GM21515 (cell line): ENCODE measurements at regions not wholly inside any gene's neighbourhood (a gene's known extent, or its start where the extent isn't known, plus 50 kb on each side); places are given as distances from the start of the nearest gene placed in this dataset.

Experiments
- ATAC-seq: cut with Tn5 transposase; IDR thresholded peaks from one replicate; pipeline ENCODE4 v1.9.1; 2021; ENCODE audit not compliant: unreplicated experiment

DNA sequence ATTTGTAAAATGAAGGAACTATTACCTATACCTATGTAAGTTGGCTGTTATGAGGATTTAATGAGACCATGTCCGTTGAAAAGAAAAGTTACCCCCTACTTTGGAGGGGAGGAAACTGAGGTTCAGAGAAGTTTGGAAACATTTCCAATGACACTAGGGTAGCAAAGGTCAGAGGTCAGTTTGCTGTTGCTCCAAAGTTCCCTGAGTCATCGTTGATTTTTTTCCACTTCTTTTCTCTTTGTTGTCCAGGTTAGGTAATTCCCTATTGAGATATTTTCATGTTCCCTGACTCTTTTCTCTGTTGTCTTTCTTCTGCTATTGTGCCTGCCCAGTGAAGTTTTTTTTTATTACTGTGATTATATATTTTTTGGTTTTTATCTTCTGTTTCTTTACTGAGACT lies 213.8 kb upstream of the C1orf174 start:
- ATAC-seq: no peak

DNA sequence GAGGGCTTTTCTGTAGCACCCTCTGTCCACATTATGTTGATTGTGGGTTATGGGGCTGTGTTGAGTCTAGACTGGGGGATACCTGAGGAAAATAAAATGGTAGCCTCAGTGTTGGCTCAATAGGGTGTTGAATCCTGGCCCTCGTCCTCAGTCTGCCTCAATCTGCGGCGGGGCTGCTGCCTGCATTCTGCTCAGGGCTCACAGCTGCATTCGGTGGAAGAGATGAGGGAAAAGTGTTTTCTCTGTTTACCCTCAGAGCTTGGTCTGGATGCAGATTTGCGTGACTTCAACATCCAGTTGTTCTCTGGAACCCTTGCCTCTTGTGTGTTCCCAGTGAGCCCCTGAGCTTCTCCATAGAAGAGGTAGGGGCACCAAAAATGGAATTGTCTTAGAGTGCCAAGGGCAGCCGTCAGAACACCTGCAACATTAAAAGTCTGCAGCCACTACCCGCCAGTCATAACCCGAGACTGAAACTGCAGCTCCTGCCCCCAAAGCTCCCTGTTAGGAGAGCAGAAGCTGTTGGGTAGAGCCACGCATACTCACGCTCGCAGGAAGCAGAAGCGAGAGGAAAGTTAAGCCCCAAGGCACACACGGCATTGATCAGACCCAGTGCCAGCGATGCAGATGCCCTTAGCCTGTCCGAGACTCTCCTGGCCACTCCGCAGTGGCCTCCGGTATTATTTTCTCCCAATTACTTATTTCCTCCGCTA lies 215.3 kb upstream of the C1orf174 start:
- ATAC-seq: no peak

GRCh38 chr1:4117196-4117595 lies 217.1 kb upstream of the C1orf174 start:
- ATAC-seq: no peak

DNA sequence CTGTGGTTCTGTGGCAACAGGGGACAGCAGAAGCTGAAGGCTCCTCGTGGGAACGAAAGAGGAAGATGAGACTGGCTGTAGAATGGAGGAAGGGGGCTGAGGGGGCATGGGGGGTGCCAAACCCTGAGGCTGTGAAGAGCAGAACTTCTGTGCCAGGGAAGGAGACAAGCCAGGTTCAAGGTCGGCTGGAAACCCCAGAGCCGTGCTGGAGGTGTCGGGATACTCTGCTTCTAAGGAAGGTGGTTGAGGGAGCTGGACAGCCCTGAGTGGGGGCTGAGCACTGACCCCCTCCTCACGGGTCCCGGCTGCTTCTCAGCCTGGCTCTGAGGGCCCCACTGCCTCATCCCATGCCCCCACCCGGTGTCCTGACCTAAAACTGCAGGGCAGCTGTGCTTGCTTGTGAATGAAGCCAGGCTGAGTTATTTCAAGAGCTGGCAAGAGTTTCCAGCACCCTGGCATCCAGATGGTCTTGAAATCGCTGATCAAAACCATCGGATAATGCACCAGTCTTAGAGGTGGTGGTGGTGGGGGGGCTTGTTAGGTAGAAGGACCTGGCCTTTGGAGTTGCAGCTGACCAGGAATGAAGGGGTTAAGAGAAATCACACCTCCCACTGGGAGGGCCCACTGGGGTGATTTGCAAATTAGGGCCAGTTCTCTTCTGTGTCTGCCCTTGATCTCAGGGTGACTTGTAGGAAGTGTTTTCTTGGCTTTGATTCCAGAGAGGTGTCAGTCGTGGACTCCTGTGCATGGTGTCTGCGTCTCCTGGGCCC lies 218.9 kb upstream of the C1orf174 start:
- no peak for ATAC-seq

- no peak for ATAC-seq
These were observed 219.6 kb upstream of the C1orf174 start for GRCh38 chr1:4119516-4120220.

DNA sequence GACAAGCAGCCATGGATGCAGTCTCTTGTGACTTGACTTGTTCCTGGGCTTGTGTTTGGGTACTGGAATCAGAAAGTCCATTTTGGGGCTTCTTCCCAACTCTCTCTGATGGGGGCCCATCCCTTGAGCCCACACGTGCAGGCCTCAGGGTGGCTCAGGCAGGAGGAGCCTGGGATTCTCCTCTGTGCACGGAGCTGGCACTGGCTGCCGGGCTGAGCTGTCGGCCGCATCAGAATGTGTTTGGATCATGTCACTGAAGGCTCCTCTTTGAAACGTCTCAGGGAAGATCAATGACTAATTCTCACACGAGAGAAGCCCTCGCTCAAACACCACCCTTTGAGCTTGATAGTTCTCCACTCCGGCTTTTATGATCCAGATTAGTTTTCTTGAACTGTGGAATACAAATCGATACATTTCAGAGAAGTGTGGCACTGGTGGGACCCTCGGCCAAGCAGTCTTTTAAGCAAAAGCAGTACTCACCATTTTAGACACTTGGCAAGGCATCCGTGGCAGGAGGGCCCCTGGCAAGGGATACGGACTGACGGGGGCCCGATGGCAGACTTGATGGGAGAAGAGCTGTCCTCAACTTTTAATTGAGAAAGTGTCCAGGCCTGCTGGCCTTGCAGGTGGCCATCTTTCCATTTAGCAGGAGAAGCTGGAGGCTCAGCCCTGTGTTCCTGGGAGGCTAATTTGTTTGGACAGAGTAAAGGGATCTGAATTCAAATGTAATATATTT lies 220.7 kb upstream of the C1orf174 start:
- ATAC-seq: no peak

- no peak for ATAC-seq
These were observed 221.2 kb upstream of the C1orf174 start for GRCh38 chr1:4121293-4121684.

DNA sequence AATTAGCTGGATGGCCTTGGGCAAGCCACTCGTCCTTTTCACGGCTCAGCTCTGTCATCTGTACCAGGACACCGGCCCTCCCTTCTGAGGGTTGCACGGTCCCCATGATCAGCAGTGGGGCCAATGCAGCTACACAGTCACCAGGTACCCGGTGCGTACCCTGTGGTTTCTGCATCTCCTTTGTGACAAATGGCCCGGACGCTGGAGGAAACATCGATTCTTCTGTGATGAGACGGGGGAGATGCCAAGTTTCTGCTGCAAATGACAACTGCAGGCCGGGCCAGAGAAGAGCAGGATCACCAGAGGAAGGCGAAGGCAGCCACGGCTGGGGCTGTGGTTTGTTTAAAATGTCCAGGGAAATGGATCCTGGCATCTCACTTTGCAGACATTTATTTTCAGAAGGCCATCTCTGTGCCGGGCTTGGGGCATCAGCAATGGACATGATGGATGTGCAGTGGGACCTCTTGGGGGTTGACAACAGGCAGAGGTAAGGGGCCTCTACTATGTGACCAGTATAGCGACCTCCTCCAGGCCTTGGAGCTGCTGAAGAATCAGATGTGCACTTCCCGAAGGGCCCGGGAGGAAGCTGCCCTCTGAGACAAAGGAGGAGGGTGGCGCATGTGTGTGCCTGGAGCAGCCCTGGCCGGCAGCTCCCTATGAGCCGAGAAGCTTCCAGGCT lies 221.9 kb upstream of the C1orf174 start:
- no peak for ATAC-seq

GRCh38 chr1:4122513-4123160 lies 222.6 kb upstream of the C1orf174 start:
- no peak for ATAC-seq

DNA sequence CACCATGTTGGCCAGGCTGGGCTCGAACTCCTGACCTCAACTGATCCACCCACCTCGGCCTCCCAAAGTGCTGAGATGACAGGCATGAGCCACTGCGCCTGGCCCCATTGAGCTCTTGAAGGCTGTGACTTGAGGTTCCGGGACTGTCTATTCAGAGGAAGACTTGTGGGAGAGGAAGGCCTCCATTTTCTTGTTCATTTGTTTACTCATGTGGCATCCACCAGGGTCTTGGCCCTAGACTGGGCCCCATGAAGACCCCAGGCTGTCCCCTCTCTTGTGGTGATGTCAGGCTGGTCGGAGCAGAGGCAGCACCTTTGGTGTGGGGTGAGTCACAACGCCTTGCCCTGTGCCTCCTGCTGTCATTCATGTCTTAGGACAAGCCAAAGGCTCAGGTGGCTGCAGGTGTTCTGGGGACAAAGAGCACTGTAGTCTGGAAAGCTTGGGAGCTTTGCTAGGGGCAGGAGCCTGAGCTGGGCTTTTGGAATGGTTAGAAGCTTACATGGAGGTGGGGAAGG lies 224.6 kb upstream of the C1orf174 start:
- ATAC-seq: no peak

DNA sequence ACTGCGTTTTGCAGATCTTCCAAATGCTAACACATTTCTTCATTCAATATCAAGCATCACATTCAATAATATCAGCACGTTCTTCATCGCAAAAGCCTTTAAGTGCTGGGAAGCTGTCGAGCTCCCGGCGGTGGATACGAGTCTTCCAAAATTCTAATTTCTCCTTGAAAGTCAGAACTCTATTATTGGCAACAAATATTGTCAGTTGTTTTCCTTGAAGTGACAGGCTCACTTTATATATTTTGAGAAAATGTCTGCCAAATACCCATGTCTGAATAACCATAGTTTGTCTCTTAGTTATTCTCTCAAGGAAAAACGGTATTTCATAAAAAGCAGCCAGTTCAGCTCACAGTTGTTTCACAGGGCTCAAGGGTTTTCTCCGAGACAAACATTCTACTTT lies 226.2 kb upstream of the C1orf174 start:
- no peak for ATAC-seq

DNA sequence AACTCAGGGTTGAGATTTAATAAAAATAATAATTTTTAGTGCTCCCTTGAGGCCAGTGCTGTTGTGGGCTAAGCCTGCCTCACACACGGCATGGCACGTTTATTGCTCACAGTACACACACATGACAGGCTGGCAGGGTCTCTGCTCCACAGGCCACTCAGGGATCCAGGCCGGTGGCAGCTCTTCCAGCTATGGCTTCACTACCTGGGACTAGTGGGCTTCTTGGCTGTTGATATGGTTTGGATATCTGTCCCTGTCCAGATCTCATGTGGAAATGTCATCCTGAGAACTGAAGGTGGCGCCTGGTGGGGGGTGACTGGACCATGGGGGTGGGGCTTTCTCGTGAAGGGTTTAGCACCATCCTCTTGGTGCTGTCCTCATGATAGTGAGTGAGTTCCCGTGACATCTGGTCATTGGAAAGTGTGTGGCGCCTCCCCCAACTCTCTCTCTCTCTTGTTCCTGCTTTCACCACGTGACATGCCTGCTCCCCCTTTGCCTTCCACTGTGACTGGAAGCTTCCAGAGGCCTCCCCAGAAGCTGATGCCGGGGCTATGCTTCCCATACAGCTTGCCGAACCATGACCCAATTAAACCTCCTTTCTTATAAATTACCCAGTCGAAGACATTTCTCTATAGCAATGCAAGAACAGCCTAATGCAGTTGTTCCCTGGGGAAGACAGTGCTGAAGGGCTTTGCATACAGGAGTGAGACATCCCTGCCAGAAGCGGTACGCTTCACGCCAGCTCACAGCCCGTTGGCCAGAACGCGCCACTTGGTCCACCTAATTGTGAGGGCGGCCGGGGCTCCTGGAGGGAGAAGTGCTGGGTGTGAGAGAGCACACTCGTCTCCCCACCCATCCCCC lies 226.9 kb upstream of the C1orf174 start:
- ATAC-seq: no peak

DNA sequence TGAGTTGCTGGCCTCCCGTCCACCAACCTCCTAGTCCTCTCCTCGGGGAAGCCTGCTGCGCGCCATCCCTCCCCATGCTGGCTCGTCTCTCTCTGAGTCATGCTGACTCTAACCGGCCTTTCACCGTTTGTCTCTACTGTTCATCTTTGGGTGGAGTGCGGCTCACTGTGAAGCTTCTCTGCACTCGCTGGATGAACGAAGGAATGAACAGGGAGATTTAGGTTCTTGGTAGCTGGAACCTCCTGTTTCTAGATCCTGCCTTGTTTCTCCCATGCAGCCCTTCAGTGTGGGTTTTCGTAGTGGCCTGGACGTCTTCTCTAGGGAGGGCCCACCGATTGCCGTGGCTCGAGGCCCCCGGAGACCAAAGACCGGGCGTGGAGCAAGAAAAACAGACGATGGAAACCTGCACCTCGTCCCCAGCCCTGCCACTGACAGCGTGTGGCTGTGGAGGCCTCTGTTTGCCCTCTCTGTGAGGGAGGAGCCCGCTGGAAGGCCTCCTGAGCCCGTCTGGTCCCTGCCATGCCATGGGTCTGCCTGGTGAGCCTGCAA lies 227.6 kb upstream of the C1orf174 start:
- ATAC-seq: no peak

DNA sequence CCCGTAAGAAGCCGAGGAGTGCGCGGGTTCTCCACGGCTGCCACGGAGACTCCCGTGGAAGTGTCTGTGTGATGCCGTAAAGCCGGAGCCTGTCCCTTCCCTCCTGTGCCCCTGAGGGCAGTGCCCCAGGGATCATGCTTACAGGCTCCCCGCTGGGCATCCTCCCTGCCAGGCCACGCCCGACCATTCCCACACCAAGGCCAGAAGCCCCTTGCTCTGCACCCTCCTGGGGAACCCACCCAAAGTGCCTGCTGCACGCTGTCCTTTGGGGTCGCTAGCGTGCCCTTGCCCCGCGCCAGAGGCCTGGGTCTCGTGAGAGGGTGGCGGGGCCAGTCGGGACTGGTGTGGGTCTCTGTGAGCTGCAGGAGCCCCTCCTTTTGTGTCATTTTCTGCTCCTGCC lies 228.5 kb upstream of the C1orf174 start:
- ATAC-seq: no peak

- no peak for ATAC-seq
These were observed 229.6 kb upstream of the C1orf174 start for GRCh38 chr1:4129693-4130092.

DNA sequence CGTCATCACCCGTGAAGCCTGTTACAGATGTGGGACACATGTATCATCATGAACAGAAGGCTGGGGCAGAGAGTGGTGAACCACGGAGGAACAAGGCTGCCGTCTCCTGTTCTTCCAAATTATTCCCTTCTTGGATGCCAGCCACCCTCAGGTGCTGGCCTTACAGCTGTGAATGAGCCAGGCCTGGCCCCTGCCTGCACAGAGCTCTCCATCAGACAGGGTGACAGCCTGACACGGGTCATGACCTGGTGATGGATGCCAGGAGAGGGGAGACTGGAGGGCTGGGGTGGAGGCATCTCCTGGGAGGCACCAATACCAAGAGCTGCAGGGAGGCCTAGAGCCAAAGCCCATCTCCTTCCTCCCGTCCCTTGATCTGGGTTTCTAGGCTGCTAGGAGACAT lies 230.0 kb upstream of the C1orf174 start:
- no peak for ATAC-seq

DNA sequence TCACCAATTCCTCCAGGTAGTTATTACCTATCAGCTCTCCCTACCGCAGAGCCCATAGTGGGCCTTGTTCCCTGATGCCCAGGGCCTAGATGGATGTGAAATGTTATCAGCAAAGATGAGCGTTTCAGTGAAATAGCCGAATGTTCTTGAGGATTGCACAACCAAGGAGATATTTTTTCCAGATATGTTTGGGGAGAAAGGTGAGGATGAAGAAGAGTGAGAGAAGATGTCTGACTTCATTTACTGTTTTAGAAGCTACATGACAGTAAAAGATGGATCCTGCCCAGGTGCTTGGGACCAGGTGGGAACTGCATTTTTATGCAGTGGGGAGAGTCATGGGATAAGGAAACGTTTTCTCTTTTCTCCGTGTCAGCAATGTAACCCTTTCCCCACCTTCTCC lies 231.7 kb upstream of the C1orf174 start:
- ATAC-seq: no peak

GRCh38 chr1:4132352-4133296 lies 232.6 kb upstream of the C1orf174 start:
- no peak for ATAC-seq
